GM19452 (cell line): ENCODE measurements at regions not wholly inside any gene's neighbourhood (a gene's known extent, or its start where the extent isn't known, plus 50 kb on each side); places are given as distances from the start of the nearest gene placed in this dataset.

ENCODE experiments used
- ATAC-seq: cut with Tn5 transposase; IDR thresholded peaks from one replicate; pipeline ENCODE4 v1.9.1; 2021; ENCODE audit not compliant: unreplicated experiment

DNA sequence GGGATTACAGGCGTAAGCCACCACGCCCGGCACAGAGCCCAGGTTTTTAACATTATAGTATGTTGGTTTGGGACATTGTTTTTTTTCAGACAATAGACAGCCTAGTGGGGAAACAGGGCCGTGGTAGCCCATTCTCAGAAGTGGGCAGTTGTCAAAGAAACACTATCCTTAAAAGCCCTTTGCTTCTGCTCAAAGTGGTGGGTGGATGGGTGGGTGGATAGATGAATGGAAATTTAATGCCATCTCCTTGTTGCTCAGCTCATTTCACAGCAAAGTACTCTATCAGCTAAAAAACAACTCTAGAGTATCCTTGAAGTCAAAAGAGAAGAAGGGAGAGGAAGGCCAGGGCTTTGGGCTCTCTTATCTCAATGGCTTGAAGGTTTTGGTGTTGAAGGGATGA, 137.8 kb downstream of the RRAGC start:
- no peak for ATAC-seq

- no peak for ATAC-seq
Observed at GRCh38 chr1:38719880-38720279, 139.7 kb downstream of the RRAGC start.

GRCh38 chr1:38718031-38718430, 141.5 kb downstream of the RRAGC start:
- ATAC-seq = no peak

DNA sequence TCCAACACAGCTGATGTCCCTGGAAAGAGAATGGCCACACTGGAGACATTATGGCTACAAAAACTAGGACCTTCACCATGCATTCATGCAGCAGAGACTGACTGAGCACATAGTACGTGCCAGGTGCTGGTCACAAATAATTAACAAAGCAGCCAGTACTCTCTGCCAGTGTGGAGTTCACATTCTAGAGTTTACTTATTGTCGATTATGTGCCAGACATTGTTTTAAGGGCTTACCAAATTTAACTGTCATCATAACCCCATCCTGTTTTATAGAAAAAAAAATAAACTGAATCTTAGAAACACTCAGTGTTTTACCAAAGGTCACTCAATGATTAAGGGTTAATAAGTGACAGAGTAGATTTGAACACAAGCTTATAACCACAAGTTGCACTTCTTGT, 143.3 kb downstream of the RRAGC start:
- no peak for ATAC-seq

DNA sequence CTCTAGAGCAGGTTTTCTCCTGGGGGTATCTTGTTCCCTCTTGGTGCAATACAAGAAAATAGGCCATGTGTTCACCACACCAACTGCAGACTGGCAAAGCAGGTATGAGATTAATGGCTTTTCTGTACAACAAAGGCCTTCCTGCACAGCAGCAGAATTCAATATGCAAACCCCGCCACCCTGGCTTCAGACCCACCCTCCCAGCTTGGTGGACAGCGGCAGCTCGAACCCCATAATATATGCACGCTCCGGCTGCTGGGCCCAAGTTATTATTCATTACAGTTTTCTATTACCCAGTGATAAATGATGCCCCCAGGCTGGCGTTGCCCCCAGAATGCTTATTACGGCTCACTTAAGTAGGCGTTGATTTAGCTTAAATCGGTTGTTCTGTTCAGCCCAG, 144.2 kb downstream of the RRAGC start:
- ATAC-seq = no peak

DNA sequence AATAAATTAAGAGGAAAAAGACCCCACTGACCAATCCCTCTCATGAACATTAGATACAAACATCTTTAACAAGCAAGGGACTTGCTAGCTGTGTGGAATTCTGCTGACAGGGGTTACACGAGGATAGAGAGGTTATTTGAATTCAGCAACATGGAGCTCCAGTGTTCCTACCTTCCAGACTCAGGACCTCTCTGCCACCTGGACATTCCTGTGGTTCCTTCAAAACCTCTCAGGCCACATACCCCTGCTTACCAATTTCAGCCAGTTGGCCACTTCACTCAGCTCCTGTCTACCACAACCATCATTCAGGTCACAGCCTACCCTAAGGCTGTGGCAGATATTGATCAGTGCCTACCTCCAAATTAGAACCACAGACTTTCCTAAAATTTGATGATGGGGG, 147.5 kb downstream of the RRAGC start:
- ATAC-seq = no peak

DNA sequence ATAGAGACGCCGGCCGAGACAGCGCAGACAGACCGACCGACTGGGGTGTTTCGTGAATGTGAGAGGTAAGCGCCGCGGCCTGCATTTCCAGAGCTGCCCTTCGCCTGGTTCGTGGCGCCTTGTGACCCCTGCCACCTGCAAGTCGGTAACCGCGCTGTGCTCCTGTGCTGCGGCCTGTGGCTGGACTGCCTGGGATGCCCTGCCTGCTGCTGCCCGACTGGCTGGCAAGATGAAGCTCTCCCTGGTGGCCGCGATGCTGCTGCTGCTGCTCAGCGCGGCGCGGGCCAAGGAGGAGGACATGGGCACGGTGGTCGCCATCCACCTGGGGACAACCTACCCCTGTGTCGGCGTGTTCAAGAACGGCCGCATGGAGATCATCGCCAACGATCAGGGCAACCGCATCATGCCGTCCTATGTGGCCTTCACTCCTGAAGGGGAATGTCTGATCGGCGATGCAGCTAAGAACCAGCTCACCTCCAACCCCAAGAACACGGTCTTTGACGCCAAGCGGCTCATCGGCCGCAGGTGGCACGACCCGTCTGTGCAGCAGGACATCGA, 150.8 kb downstream of the RRAGC start:
- ATAC-seq = no peak

DNA sequence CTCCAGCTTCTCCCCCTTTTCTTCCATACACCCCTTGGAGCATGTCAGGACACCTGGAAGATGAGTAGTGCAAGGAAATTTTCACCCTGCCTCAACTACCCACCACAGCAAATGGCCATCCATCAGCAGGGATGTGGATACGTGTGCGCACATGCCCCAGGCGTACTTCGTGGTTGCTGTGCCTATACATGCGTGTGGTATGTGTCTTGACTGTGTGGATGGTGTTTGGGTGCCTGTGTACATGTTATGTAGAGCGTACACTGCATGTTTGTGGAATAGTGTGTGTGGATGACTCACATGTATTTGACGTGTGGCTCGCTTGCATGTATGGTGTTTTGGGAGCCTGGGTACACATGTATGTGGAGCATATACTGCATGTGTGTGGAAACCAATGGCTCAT, 158.5 kb downstream of the RRAGC start:
- no peak for ATAC-seq

- ATAC-seq = no peak
Observed at GRCh38 chr1:38700077-38700470, 159.5 kb downstream of the RRAGC start.

DNA sequence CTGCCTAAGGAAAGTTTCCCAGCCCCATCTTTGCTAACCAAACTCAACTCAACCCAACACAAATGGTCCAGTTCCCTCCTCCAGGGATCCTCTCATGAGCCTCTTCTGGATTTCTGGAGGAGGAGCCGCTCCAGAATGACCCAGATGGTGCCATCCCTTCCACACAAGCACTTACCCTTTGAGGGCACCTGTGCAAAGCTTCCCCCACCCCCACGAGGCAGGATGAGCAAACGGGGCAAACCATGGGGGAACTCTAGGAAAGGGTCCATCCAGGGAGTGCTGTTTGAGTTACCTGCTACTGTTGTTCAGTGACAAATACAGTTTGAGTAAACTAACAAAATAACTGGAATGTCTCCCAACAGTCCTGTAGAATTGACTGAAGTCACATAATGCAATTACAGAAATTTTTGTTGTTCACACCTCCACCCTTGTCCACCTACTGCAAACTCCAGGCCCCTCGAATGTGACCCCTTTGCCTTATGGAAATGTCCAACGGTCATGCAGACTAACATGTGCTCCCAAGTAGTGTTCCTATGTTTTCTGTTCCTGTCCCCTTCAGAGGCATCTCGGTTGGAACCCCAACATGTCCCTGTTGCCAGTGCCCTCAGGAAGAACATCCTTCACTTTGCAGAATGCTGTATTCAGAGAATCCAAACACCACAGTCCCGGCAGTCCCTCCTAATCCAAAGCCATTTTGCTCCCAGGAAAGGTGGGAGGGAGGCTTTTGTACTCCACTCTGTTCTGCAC, 160.1 kb downstream of the RRAGC start:
- no peak for ATAC-seq

DNA sequence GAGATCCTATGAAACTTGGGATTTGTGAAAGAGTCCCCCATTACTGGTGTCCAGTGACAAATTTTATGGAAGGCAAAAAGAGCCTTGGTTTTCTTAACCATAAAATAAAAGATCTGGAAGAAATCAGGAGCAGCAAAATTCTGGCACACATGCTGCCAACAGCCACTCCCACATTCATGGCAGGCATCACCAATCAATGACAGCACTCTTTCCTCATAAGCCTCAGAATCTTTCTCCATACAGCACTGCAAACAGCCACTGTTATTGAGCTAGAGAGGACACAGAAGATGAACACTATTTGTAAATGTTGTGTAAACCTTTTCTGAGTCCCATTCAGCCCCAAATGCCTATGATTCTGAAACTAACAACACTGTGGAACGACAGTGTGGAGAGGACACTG, 162.2 kb downstream of the RRAGC start:
- ATAC-seq = no peak

- ATAC-seq = no peak
Observed at GRCh38 chr1:38696371-38696770, 163.2 kb downstream of the RRAGC start.

DNA sequence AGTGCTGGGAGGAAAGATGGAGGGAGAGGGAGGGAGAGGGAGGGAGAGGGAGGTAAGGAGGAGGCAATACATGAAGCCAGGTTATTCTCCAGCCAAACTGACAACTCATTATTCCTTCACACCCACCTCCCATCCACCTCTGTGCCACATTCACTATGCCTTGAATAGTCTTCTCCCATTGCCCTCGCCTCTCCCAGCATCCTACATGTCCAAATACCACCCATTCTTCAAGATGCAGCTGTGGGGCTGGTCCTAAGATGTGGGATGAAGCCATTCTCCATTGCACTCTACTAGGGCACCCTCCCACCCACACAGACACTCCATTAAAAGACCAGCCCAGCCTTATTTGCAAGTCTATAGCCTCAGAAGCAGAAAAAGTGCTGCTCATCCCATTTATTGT, 165.8 kb downstream of the RRAGC start:
- ATAC-seq = no peak

DNA sequence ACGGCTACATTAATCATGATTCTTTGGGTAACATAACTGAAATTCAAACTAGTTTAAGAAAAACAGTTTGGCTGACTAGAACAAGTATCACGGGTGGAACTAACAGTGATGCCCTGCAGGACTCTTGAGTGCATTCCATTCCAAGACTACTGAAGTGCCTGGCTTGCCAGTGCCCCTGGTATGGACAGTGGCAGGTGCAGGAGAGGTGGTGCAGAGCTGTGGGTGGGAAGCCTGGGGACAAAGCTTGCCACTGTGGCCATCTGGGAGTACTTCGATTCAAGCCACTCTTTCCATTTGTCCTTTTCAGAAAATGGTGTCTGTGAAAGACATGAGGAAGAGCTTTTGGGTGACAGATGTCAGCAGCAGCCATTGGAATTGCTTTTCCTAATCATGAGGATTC, 166.5 kb downstream of the RRAGC start:
- no peak for ATAC-seq

- ATAC-seq = no peak
Observed at GRCh38 chr1:38690790-38691449, 168.7 kb downstream of the RRAGC start.

DNA sequence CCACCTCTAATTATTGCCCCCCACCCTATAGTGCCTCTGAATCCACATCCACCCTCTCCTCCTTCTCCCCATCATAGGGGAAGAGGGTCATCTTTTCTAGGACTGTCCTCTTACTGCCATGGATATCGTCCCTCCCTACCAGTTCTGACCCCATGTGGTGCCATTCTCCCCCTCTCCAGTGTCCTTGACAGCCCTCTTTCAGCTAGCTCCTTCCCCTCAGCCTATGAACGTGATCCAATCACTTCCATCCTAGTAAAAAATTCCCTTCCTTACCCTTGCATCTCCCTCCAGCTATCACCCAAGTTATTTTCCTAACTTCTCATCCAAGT, 172.7 kb downstream of the RRAGC start:
- no peak for ATAC-seq

DNA sequence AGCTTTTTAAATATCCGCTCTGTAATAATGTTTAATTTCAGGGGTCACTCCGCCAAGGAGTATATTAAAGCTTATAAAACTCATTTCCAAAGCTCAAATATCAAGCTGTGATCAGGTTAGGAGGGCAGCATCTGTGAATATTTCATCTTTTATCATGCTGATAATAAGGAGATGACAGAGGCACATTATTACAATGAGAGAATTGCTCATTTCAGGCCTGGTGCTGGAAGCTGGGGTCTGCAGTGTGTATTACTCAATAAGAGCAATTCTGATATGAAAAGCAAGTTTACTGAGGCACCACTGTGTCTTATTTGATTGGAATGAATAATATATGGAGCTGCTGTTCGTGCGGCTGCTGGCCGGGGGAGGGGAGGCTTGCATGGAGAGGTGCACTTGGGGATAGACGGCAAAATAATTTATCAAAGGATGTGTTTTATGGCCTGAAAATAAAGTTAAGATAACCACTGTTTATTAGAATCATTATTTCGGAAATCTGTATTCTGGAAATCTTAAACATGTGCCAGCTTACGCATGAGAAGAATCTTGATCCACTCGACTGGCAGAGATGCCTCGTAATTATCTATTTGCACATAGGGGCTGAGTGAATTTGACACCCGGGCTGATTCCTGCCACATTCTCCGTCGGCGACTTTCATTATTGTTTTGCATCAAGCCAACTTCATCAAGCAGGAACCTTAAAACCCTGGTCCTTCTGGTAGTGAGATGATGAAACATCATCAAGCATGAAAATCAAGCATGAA, 173.2 kb downstream of the RRAGC start:
- ATAC-seq = no peak

DNA sequence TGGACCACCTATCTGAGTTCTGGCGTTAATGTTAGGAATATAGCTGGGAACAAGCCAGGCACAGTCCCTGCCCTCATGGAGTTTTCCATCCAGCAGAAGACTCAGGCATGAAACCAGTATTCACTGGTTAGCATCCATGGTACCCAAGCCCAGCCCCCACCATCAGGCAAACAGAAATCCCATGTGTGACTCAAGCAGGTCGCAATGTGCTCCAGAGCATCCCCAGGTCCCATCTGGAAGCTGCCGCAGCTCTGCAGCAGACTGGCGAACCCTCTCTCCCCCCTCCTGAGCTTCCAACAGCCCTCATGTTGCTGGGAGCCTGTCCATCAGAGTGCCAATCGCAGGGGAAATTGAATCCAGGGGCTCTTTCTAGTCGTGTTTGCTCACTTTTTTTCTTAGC, 174.2 kb downstream of the RRAGC start:
- no peak for ATAC-seq

DNA sequence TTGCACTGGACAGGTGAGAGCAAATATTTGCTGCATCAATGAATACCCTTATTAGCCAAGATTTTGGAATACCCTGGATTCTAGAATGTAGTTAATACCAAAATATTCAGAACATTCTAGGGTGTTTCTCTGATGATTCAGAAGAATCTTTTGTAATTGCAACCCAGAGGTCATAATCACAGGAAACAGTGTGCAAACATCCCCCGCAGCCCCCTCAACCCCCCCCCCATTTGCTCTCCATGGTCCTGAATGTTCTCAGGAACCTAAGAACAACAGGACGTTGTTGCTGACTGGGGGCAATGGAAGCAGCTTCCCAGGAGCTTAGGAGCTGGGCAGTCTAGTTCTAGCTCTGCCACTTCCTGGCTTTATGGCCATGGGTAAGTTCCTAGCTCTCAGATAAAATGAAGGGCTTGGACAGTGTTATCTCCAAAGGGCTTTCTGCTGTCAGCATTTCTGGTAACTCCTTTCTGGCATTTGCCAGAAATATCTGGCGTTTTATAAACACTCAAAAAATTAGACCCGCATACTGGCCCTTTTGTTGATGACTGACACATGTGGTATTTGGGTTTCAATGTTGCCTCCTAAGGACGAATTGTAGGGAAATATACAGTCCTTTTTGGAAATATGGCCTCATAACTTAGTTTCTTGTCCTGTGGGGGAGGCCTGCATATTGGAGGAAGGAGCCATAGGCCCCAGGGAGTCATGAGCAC, 178.6 kb downstream of the RRAGC start:
- ATAC-seq = no peak

DNA sequence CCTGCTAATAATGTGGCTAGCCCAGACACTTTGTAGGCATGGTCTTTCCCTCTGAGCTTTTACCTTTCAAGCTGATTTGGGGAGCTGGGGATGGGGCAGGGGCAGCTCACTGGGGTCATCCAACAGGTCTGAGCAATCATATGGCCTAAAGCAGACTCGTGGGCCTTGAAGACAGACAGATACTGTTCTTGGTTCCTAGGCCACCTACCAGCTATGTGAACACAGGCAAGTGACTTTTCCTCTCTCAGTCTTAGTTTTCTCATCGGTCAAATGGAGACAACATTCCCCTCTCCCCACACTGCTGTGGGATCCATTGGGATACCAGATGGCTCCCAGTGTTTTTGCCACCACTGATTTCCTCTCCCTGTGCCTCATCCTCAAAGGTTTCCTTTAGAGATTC, 181.8 kb downstream of the RRAGC start:
- no peak for ATAC-seq

GRCh38 chr1:38677311-38677710, 182.3 kb downstream of the RRAGC start:
- ATAC-seq = no peak
